Esophagus muscularis mucosa (tissue), 4 donors: ENCODE measurements at regions not wholly inside any gene's neighbourhood (a gene's known extent, or its start where the extent isn't known, plus 50 kb on each side); places are given as distances from the start of the nearest gene placed in this dataset.
"Not testable (repeated sequence)": the region's sequence is repeated elsewhere in the genome, so short reads cannot be mapped to it uniquely, and the experiment has no call there.

Experiments used
- DNase-seq: peaks from one replicate; pipeline ENCODE4 v3.0.0-alpha.2; 2017; ENCODE audit errors: extremely low spot score
- H3K27ac ChIP-seq, 4 donors: fragments of 200-600 bp; sonication (generic); replicated peaks in 1 of 4; 1 replicate in 3 of 4; 2 replicates in 1 of 4; pipeline ENCODE4 v1.5.1; 2016 to 2019; ENCODE audit warnings: mild to moderate bottlenecking in 1 of 4
- H3K27me3 ChIP-seq, 4 donors: fragments of 200-600 bp; sonication (generic); one replicate each; pipeline versions ENCODE4 v1.5.1 to v1.6.0; 2016 to 2019
- H3K36me3 ChIP-seq, 4 donors: fragments of 200-600 bp; sonication (generic); one replicate each; pipeline ENCODE4 v1.5.1; 2016 to 2019
- H3K4me1 ChIP-seq, 4 donors: fragments of 200-600 bp; sonication (generic); one replicate each; pipeline ENCODE4 v1.5.1; 2016 to 2019
- H3K4me3 ChIP-seq, 4 donors: fragments of 200-600 bp; sonication (generic); 1 replicate in 2 of 4; 2 replicates in 2 of 4; pipeline ENCODE4 v1.5.1; 2016 to 2019; ENCODE audit warnings: mild to moderate bottlenecking in 4 of 4, moderate library complexity in 1 of 4
- H3K9me3 ChIP-seq, 4 donors: fragments of 200-600 bp; sonication (generic); 1 replicate in 3 of 4; 2 replicates in 1 of 4; pipeline ENCODE4 v1.5.1; 2016 to 2019
- CTCF ChIP-seq, 3 experiments: fragments of 200-600 bp in 2 of 3; fragments of 450-650 bp in 1 of 3; sonication (generic) in 2 of 3; IDR thresholded peaks; one replicate each; pipeline ENCODE4 v1.5.1; 2017 to 2019; ENCODE audit warnings: antibody characterized with exemption in 3 of 3, mild to moderate bottlenecking in 2 of 3, moderate library complexity in 1 of 3
- EP300 ChIP-seq: sonication (generic); formaldehyde crosslinking; IDR thresholded peaks from one replicate; pipeline ENCODE4 v1.6.1; 2017; ENCODE audit warnings: antibody characterized with exemption
- POLR2A ChIP-seq: fragments of 450-650 bp; IDR thresholded peaks from one replicate; pipeline ENCODE4 v1.6.1; 2017; ENCODE audit warnings: antibody characterized with exemption, moderate library complexity, mild to moderate bottlenecking, low read depth
- POLR2AphosphoS5 ChIP-seq, 2 donors: sonication (generic); formaldehyde crosslinking; IDR thresholded peaks; one replicate each; pipeline ENCODE4 v1.6.1; 2017; ENCODE audit warnings: antibody characterized with exemption in 2 of 2
- WGBS: methylation state at CpG from one replicate; pipeline ENCODE4 v1.1.5; 2018; 5-methylcytosine and 5-hydroxymethylcytosine counted together
- intact Hi-C: fragments of 100-400 bp; cut with DNase I; formaldehyde crosslinking; loops from one replicate; pipeline ENCODE4 v1.15.1; 2023

GRCh38 chr13:61275736-61276135, 139.9 kb downstream of the PCDH20 start:
- no peaks in the 10 kb centered on the region for H3K9me3 ChIP-seq
- H3K4me3 ChIP-seq: no peak overlapping the region

GRCh38 chr13:61275251-61275650, 140.4 kb downstream of the PCDH20 start:
- H3K4me1 ChIP-seq: no peaks in the 10 kb centered on the region
- H3K4me3 ChIP-seq: no peak overlapping the region
- DNase-seq: no peak
- H3K36me3 ChIP-seq: no peaks in the 10 kb centered on the region
- no peaks in the 10 kb centered on the region for H3K9me3 ChIP-seq
- no peaks in the 10 kb centered on the region for H3K27me3 ChIP-seq
- TF ChIP-seq POLR2AphosphoS5 (IDR thresholded peaks at IDR 0.05) (no peak), EP300 (no peak), CTCF (IDR thresholded peaks at IDR 0.05) (no peak), POLR2A (no peak)
- H3K27ac ChIP-seq: no peak overlapping the region
- intact Hi-C loops: no loop called here
- WGBS: 90% methylated on average over 5 of the region's 5 CpGs

More at GRCh38 chr13:61275736-61276135, 139.9 kb downstream of the PCDH20 start:
- Histone ChIP-seq H3K27ac (no peak overlapping the region), H3K4me1 (no peaks in the 10 kb centered on the region), H3K36me3 (no peaks in the 10 kb centered on the region), H3K27me3 (no peaks in the 10 kb centered on the region)
- 44% methylated on average over 2 of the region's 2 CpGs for WGBS
- intact Hi-C loops: no loop called here
- DNase-seq: no peak
- no peak for TF ChIP-seq CTCF (IDR thresholded peaks at IDR 0.05)
- no peak for TF ChIP-seq EP300
- no peak for TF ChIP-seq POLR2AphosphoS5 (IDR thresholded peaks at IDR 0.05)
- no peak for TF ChIP-seq POLR2A

- H3K9me3 ChIP-seq: peaks cover 0 to 13% (median 2%) of the 10 kb centered on the region in 4 donors
- H3K4me1 ChIP-seq, H3K4me3 ChIP-seq, H3K27me3 ChIP-seq, H3K27ac ChIP-seq, H3K36me3 ChIP-seq, DNase-seq, intact Hi-C loops: not testable (repeated sequence)
- WGBS: 84% methylated on average over 4 of the region's 6 CpGs
Observed at GRCh38 chr13:61266896-61267295, 148.8 kb downstream of the PCDH20 start.

- no peaks in the 10 kb centered on the region for H3K27me3 ChIP-seq
- no peak for DNase-seq
- intact Hi-C loops: no loop called here
- no peaks in the 10 kb centered on the region for H3K9me3 ChIP-seq
- H3K4me3 ChIP-seq: no peak overlapping the region
- 48% methylated on average over 4 of the region's 4 CpGs for WGBS
- H3K36me3 ChIP-seq: no peaks in the 10 kb centered on the region
- H3K4me1 ChIP-seq: peaks cover 0 to 6% (median 2%) of the 10 kb centered on the region in 4 donors
- no peak overlapping the region for H3K27ac ChIP-seq
- TF ChIP-seq EP300 (no peak), POLR2A (no peak), POLR2AphosphoS5 (IDR thresholded peaks at IDR 0.05) (no peak), CTCF (IDR thresholded peaks at IDR 0.05) (no peak)
Observed at GRCh38 chr13:61261746-61262472, 153.7 kb downstream of the PCDH20 start.

- Histone ChIP-seq H3K9me3 (no peaks in the 10 kb centered on the region), H3K36me3 (no peaks in the 10 kb centered on the region), H3K4me1 (peaks cover 0 to 6% (median 2%) of the 10 kb centered on the region in 4 donors), H3K4me3 (no peak overlapping the region), H3K27ac (no peak overlapping the region), H3K27me3 (no peaks in the 10 kb centered on the region)
- TF ChIP-seq CTCF (IDR thresholded peaks at IDR 0.05): no peak
- no peak for TF ChIP-seq POLR2AphosphoS5 (IDR thresholded peaks at IDR 0.05)
- no peak for TF ChIP-seq EP300
- TF ChIP-seq POLR2A: no peak
- intact Hi-C loops: no loop called here
- no peak for DNase-seq
Observed at GRCh38 chr13:61258185-61258584, 157.5 kb downstream of the PCDH20 start.
